ENCODE measurements at regions not wholly inside any gene's neighbourhood (a gene's known extent, or its start where the extent isn't known, plus 50 kb on each side); places are given as distances from the start of the nearest gene placed in this dataset.

DNA sequence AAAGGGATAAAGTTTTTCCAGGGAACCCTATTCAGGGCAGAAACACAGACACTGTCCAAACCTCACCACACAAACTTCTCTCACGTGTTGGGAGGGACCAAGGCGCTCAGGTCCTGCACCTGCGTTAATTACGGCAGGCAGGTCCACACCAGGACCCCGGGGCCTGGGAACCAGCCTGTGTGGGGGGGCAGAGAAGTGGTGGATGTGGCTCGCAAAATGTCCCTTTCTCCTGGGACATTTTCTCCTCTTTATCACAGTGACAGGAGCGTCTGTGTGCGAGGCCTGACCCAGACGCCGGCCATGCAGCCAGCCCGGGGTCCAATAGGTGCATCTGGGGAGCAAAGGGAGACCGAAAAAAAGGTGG lies 73.4 kb upstream of the ZNF722 start:
- H3K4me3 ChIP-seq: no peak overlapping the region
- H3K27me3 Mint-ChIP-seq (ENCODE audit: insufficient read depth, low read depth, poor library complexity): peaks cover 2% of the 10 kb centered on the region

DNA sequence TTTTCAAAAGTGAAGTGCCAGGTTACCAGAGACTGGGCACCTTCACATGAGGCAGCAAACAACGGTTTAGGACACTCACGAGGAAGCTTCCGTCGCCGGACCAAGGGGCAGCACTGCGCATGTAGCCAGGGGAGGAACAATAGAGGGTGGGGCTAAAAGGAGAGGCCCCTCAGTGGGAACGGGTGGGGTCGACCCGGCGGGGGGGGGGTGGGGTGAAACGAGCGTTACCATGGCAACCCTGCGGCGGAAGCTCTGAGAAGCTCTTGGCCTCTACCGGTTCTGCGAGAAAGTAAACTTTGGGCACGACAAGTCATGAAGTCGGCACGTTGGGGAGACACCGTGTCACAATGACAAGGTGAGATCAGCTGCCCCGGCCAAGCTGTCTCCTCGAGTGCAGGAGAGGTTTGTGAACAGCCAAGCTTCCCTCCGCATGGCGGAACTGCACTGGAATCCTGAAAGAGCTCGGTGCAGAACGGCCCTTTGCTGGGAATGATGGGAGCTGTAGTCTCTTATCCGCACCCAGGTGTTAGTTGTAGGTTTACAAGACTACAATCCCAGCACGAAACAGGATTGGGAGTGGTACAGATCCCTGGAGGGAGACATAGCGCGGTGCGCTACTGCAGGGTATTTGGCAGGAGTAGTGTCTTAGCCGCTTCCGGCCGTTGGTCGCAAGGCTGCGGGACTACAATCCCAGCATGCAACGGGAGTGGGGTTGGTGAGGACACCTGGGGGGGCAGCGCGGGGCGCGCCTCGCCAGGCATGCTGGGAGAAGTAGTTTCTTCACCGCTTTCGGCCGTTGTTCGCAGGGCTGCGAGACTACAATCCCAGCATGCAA lies 72.8 kb upstream of the ZNF722 start:
- ATAC-seq (no peak), DNase-seq (ENCODE audit: low spot score) (no peak)
- H3K27me3 ChIP-seq (ENCODE audit: insufficient read depth): no peaks in the 10 kb centered on the region
- Mint-ChIP-seq H3K27me3 (ENCODE audit: insufficient read depth, low read depth, poor library complexity) (peaks cover 3% of the 10 kb centered on the region), H3K9me3 (peaks cover 92% of the 10 kb centered on the region), H3K36me3 (ENCODE audit: low read depth) (peaks cover 52% of the 10 kb centered on the region), H3K27ac (no peak overlapping the region), H3K4me3 (no peak overlapping the region), H3K4me1 (no peaks in the 10 kb centered on the region)
- H3K9me2 ChIP-seq (ENCODE audit: insufficient read depth): no peaks in the 10 kb centered on the region
- H3K4me3 ChIP-seq: no peak overlapping the region
- no peaks in the 10 kb centered on the region for H3F3A ChIP-seq (replicated peaks; ENCODE audit: low read depth)
- H3K4me1 ChIP-seq (ENCODE audit: insufficient read depth): no peaks in the 10 kb centered on the region
- H3K27ac ChIP-seq (ENCODE audit: low read depth): no peak overlapping the region
- no peaks in the 10 kb centered on the region for H4K20me1 ChIP-seq (replicated peaks; ENCODE audit: insufficient read depth)
- no peaks in the 10 kb centered on the region for H3K79me2 ChIP-seq (replicated peaks; ENCODE audit: insufficient read depth)
- H2AFZ ChIP-seq: no peak overlapping the region
- H3K36me3 ChIP-seq (ENCODE audit: insufficient read depth): 0 out of 2 replicates have a peak, but pooled peaks cover 3% of the 10 kb centered on the region
- no peak overlapping the region for H3K4me2 ChIP-seq
- TF ChIP-seq NANOG (IDR thresholded peaks at IDR 0.05; ENCODE audit: borderline replicate concordance) (no peak), JUNB (IDR thresholded peaks at IDR 0.05; ENCODE audit: unreplicated experiment) (no peak), CREB1 (CRISPR knock-in tag; IDR thresholded peaks at IDR 0.05; ENCODE audit: low read depth) (no peak), EZH2phosphoT487 (IDR thresholded peaks at IDR 0.05; ENCODE audit: unreplicated experiment) (no peak), EZH2 (IDR thresholded peaks at IDR 0.05; ENCODE audit: low read depth, unreplicated experiment) (no peak), STAT1 (IDR thresholded peaks at IDR 0.05; ENCODE audit: unreplicated experiment) (no peak), ZNF331 (CRISPR knock-in tag; IDR thresholded peaks at IDR 0.05; ENCODE audit: low read depth) (no peak), ZNF114 (CRISPR knock-in tag; IDR thresholded peaks at IDR 0.05) (no peak), POLR2AphosphoS5 (IDR thresholded peaks at IDR 0.05; ENCODE audit: low read depth) (no peak)
- TF ChIP-seq, protein P1, sequence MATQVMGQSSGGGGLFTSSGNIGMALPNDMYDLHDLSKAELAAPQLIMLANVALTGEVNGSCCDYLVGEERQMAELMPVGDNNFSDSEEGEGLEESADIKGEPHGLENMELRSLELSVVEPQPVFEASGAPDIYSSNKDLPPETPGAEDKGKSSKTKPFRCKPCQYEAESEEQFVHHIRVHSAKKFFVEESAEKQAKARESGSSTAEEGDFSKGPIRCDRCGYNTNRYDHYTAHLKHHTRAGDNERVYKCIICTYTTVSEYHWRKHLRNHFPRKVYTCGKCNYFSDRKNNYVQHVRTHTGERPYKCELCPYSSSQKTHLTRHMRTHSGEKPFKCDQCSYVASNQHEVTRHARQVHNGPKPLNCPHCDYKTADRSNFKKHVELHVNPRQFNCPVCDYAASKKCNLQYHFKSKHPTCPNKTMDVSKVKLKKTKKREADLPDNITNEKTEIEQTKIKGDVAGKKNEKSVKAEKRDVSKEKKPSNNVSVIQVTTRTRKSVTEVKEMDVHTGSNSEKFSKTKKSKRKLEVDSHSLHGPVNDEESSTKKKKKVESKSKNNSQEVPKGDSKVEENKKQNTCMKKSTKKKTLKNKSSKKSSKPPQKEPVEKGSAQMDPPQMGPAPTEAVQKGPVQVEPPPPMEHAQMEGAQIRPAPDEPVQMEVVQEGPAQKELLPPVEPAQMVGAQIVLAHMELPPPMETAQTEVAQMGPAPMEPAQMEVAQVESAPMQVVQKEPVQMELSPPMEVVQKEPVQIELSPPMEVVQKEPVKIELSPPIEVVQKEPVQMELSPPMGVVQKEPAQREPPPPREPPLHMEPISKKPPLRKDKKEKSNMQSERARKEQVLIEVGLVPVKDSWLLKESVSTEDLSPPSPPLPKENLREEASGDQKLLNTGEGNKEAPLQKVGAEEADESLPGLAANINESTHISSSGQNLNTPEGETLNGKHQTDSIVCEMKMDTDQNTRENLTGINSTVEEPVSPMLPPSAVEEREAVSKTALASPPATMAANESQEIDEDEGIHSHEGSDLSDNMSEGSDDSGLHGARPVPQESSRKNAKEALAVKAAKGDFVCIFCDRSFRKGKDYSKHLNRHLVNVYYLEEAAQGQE (IDR thresholded peaks at IDR 0.05; ENCODE audit: unreplicated experiment): no peak
- TF ChIP-seq, protein P2, sequence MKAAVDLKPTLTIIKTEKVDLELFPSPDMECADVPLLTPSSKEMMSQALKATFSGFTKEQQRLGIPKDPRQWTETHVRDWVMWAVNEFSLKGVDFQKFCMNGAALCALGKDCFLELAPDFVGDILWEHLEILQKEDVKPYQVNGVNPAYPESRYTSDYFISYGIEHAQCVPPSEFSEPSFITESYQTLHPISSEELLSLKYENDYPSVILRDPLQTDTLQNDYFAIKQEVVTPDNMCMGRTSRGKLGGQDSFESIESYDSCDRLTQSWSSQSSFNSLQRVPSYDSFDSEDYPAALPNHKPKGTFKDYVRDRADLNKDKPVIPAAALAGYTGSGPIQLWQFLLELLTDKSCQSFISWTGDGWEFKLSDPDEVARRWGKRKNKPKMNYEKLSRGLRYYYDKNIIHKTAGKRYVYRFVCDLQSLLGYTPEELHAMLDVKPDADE (IDR thresholded peaks at IDR 0.05): no peak
- TF ChIP-seq, protein P3, sequence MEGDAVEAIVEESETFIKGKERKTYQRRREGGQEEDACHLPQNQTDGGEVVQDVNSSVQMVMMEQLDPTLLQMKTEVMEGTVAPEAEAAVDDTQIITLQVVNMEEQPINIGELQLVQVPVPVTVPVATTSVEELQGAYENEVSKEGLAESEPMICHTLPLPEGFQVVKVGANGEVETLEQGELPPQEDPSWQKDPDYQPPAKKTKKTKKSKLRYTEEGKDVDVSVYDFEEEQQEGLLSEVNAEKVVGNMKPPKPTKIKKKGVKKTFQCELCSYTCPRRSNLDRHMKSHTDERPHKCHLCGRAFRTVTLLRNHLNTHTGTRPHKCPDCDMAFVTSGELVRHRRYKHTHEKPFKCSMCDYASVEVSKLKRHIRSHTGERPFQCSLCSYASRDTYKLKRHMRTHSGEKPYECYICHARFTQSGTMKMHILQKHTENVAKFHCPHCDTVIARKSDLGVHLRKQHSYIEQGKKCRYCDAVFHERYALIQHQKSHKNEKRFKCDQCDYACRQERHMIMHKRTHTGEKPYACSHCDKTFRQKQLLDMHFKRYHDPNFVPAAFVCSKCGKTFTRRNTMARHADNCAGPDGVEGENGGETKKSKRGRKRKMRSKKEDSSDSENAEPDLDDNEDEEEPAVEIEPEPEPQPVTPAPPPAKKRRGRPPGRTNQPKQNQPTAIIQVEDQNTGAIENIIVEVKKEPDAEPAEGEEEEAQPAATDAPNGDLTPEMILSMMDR (conservative IDR thresholded peaks at IDR 0.05; ENCODE audit: low read depth in 2 of 2): no peak

More for the DNA sequence above, 73.4 kb upstream of the ZNF722 start:
- Histone ChIP-seq H3K4me2 (no peak overlapping the region), H3K4me1 (ENCODE audit: insufficient read depth) (no peaks in the 10 kb centered on the region), H3K27ac (ENCODE audit: low read depth) (no peak overlapping the region), H2AFZ (no peak overlapping the region), H3K9me2 (ENCODE audit: insufficient read depth) (no peaks in the 10 kb centered on the region), H3K27me3 (ENCODE audit: insufficient read depth) (no peaks in the 10 kb centered on the region), H3F3A (replicated peaks; ENCODE audit: low read depth) (no peaks in the 10 kb centered on the region), H3K79me2 (replicated peaks; ENCODE audit: insufficient read depth) (no peaks in the 10 kb centered on the region), H4K20me1 (replicated peaks; ENCODE audit: insufficient read depth) (no peaks in the 10 kb centered on the region), H3K36me3 (ENCODE audit: insufficient read depth) (0 out of 2 replicates have a peak, but pooled peaks cover 3% of the 10 kb centered on the region)
- Mint-ChIP-seq H3K4me1 (no peaks in the 10 kb centered on the region), H3K36me3 (ENCODE audit: low read depth) (peaks cover 49% of the 10 kb centered on the region), H3K9me3 (peaks cover 90% of the 10 kb centered on the region), H3K27ac (no peak overlapping the region), H3K4me3 (no peak overlapping the region)
- DNase-seq (ENCODE audit: low spot score) (no peak), ATAC-seq (no peak)
- TF ChIP-seq STAT1 (IDR thresholded peaks at IDR 0.05; ENCODE audit: unreplicated experiment): no peak
- no peak for TF ChIP-seq ZNF114 (CRISPR knock-in tag; IDR thresholded peaks at IDR 0.05)
- TF ChIP-seq EZH2phosphoT487 (IDR thresholded peaks at IDR 0.05; ENCODE audit: unreplicated experiment): no peak
- no peak for TF ChIP-seq ZNF331 (CRISPR knock-in tag; IDR thresholded peaks at IDR 0.05; ENCODE audit: low read depth)
- TF ChIP-seq CREB1 (CRISPR knock-in tag; IDR thresholded peaks at IDR 0.05; ENCODE audit: low read depth): no peak
- no peak for TF ChIP-seq EZH2 (IDR thresholded peaks at IDR 0.05; ENCODE audit: low read depth, unreplicated experiment)
